Ectodermal cell (in vitro differentiated cells): ENCODE measurements at regions not wholly inside any gene's neighbourhood (a gene's known extent, or its start where the extent isn't known, plus 50 kb on each side); places are given as distances from the start of the nearest gene placed in this dataset.

ENCODE experiments used
- H3K27ac ChIP-seq: 2 replicates; pipeline ENCODE4 v1.7.0; 2013; ENCODE audit warnings: mild to moderate bottlenecking, low read depth, low read length; ENCODE audit not compliant: insufficient read depth, poor library complexity, severe bottlenecking
- H3K27me3 ChIP-seq: 2 replicates; pipeline ENCODE4 v1.7.0; 2013; ENCODE audit warnings: mild to moderate bottlenecking, low read length; ENCODE audit not compliant: insufficient read depth, control insufficient read depth, poor library complexity, severe bottlenecking
- H3K36me3 ChIP-seq: one replicate; pipeline ENCODE4 v1.7.0; 2013; ENCODE audit warnings: low read length; ENCODE audit not compliant: control insufficient read depth, insufficient read depth
- H3K4me1 ChIP-seq: one replicate; pipeline ENCODE4 v1.7.0; 2013; ENCODE audit warnings: low read length; ENCODE audit not compliant: control insufficient read depth, insufficient read depth
- H3K4me3 ChIP-seq: 2 replicates; pipeline ENCODE4 v1.7.0; 2013; ENCODE audit warnings: low read depth, low read length, control low read depth; ENCODE audit not compliant: insufficient read depth
- H3K9me3 ChIP-seq: 2 replicates; pipeline ENCODE4 v1.7.0; 2013; ENCODE audit warnings: mild to moderate bottlenecking, low read length, moderate library complexity; ENCODE audit not compliant: control insufficient read depth
- WGBS, 2 experiments: methylation state at CpG; one replicate each; pipeline ENCODE4 v1.1.7; 2013; ENCODE audit warnings: missing lambda C conversion rate in 2 of 2; 5-methylcytosine and 5-hydroxymethylcytosine counted together

DNA sequence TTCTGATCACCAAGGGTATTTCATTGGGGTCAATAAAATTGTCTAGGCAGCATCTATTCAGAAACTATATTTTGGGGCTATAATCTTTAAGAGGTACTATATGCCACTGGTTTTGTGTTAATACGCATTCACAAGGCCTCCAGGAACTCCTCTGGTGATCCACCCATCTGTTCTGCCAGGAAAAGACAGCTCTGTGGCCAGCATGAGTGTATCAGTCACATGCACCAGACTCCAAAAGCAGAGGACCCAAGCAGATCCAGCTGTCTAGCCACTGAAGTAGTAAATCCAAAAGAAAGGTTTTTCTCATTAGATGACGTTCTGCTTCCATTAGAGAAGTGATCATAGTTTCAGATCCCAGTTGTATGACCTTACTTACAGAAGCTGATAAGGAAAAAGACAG lies 199.6 kb upstream of the CELF2 start:
- Histone ChIP-seq H3K27ac (no peak overlapping the region), H3K27me3 (no peaks in the 10 kb centered on the region), H3K4me1 (no peaks in the 10 kb centered on the region), H3K36me3 (no peaks in the 10 kb centered on the region), H3K9me3 (no peaks in the 10 kb centered on the region), H3K4me3 (no peak overlapping the region)
- 92 to 97% methylated on average over 2 of the region's 2 CpGs for WGBS, 2 experiments

DNA sequence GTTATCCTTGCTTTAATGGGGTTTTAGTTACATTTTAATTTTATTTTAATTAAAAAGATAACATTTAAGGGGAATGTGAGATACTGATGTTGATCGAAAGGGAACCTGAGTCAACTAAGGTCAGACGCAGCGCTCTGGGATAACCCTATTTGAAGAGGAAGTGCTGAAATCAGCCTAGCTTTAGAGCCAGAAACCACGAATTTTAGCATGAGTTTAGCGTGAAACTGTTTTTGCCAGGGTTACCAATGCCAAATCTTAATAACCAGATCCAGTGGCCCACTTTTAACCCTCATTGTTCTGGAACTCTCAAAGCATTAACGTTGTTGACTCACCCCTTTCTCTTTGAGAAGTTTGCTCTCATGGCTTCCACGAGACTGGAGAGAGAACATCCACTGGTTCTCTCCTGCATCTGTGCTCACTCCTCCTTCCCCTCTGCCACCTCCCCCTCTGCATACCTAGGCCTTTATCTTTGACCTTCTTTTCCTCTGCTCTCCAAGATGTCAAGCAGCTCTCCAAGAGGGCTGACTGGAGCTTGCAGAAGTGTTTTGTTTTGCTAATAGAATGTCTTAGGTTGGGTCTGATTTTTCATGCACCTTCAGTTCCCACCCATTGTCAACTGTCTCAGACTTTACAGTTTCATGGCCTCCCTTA lies 198.3 kb upstream of the CELF2 start:
- Histone ChIP-seq H3K27ac (no peak overlapping the region), H3K36me3 (no peaks in the 10 kb centered on the region), H3K4me3 (no peak overlapping the region), H3K9me3 (no peaks in the 10 kb centered on the region), H3K4me1 (no peaks in the 10 kb centered on the region), H3K27me3 (no peaks in the 10 kb centered on the region)
- WGBS, 2 experiments: 91 to 93% methylated on average over 7 of the region's 7 CpGs

DNA sequence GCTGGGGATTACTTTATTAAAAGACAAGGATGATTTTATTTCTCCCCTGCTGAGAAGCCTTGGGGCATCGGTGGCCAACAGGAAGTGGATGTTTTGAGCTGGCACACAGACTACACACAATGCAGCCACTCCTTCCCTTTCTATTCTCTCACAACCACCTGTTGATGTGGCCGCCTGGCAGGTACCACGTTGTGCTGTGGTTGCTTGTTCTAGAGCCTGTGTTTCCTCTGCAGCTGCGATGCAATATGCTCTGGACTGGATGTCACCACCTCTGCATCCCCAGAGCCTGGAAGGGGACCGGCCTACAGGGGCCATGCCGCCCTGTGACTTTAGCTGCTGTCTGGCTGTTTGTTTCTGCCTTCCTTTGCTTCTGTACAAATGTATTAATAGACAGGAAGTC lies 195.7 kb upstream of the CELF2 start:
- no peaks in the 10 kb centered on the region for H3K36me3 ChIP-seq
- WGBS, 2 experiments: 93 to 96% methylated on average over 6 of the region's 6 CpGs
- no peak overlapping the region for H3K4me3 ChIP-seq
- no peaks in the 10 kb centered on the region for H3K9me3 ChIP-seq
- no peak overlapping the region for H3K27ac ChIP-seq
- no peaks in the 10 kb centered on the region for H3K27me3 ChIP-seq
- no peaks in the 10 kb centered on the region for H3K4me1 ChIP-seq

DNA sequence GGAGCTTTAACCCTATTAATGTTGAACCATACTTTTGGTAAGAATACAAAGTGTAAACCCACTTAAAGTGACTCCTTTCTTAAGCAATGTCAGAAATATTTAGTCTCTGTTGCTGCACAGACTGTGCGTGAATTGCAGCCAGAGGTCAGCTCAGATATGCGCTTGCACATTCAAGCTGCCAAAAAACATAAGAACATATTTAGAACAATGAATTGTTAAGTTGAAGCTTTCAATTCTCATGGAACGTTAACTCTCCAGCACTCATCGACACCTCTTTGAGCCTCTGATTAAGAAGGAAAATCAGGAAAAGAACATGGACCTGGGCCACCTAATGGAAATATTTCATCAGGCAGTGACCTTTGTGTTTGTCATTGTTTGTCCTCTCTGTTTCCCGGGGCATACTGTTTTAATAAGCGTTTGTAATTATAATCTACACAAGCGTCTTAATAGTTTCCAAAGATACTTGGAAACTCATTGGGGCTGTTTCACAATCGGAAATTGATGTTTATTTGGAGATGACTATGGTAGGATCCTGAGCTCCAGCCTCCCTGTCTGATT lies 193.0 kb upstream of the CELF2 start:
- Histone ChIP-seq H3K27me3 (no peaks in the 10 kb centered on the region), H3K36me3 (no peaks in the 10 kb centered on the region), H3K9me3 (no peaks in the 10 kb centered on the region), H3K4me1 (no peaks in the 10 kb centered on the region), H3K27ac (no peak overlapping the region), H3K4me3 (no peak overlapping the region)
- 94 to 97% methylated on average over 8 of the region's 8 CpGs for WGBS, 2 experiments

DNA sequence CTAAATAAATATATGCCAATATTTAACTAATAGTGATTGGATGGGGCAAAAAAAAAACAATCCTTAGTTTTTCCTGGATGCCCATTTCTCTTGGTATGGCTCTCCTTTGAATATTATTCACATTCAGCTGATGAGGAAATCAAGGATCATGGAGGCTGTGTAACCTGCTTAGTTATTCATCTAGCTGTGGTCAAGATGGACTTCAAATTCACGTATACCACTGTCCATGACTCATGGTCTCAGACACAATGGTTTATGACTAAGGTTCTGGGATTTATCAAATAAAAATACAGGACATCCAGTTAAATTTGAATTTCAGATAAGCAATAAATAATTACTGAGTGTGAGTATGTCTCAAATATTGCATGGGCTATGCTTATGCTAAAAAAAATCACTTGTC lies 191.5 kb upstream of the CELF2 start:
- 92 to 100% methylated on average over 1 of the region's 1 CpG for WGBS, 2 experiments
- Histone ChIP-seq H3K9me3 (no peaks in the 10 kb centered on the region), H3K27ac (no peak overlapping the region), H3K4me3 (no peak overlapping the region), H3K4me1 (no peaks in the 10 kb centered on the region), H3K27me3 (no peaks in the 10 kb centered on the region), H3K36me3 (no peaks in the 10 kb centered on the region)

DNA sequence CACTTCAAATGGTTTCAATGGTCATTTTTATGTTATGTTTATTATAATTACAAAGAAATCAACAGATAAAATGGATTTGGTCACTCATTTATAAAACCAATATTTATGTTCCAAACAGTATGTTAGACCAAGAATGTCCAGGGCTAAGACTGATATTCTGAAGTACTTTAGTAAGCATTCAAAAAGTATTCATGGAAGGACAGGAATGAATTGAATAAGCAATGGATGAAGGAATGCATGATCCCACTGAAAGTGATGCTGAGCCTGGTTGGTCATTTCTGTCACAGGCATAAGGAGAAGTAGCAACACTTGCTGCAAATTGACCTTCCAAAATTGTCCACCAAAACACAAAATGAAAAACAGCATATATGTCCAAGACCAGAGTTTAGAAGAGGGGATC lies 189.0 kb upstream of the CELF2 start:
- Histone ChIP-seq H3K4me3 (no peak overlapping the region), H3K36me3 (no peaks in the 10 kb centered on the region), H3K9me3 (no peaks in the 10 kb centered on the region), H3K27me3 (no peaks in the 10 kb centered on the region), H3K27ac (no peak overlapping the region), H3K4me1 (no peaks in the 10 kb centered on the region)

DNA sequence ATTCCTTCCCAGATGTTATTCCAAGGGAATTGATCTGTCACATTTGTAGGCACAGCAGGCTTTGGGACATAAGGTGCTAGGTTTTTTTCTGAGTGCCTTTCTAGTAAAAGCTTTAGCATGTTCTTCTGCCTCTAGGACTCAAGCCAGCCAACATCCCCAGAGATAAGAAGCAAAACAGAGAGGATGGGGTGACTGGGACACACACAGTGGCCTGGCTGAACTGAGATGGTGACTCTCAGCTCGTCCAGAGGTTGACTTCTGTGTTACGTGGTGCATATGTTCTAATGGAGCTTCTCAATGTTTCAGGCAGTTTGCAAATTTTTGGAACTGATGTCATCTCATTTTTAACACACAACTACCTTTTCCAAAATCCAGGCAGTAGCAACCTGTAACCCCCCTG lies 188.1 kb upstream of the CELF2 start:
- WGBS, 2 experiments: 90 to 95% methylated on average over 2 of the region's 2 CpGs
- no peak overlapping the region for H3K27ac ChIP-seq

DNA sequence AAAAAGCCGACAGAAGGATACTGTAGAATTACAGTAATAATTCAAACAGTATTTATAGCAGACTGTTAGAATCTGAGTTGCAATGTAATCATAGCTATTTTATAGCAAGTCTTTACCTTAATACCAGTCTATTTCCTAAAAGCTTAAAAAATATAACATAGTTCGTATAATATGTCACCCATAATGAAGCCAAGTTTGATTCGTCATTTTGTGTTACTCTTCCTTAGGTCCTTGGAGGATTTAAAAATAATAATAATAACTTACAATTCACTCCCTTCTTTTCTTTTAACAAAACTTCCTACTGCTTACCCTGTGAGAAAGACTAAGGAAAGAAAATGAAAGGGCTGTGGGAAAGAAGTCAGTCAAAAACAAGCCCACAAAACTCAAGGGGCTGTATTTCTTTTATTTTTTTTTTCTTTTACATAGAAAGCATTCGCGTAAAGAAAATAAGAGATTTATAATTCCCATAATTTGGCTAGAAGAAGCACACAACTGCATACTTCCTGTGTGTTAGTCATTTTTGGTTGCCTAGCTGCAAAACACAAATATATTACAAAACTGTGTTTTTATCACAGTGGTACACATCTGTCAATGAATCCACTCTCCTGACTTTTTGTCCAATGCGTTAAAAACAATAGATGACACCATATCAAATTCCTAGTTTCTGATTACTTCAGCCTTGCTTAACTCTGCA lies 187.2 kb upstream of the CELF2 start:
- Histone ChIP-seq H3K4me3 (no peak overlapping the region), H3K9me3 (no peaks in the 10 kb centered on the region), H3K27ac (no peak overlapping the region), H3K27me3 (no peaks in the 10 kb centered on the region), H3K36me3 (no peaks in the 10 kb centered on the region), H3K4me1 (no peaks in the 10 kb centered on the region)
- 86 to 99% methylated on average over 3 to 5 of the region's 6 CpGs for WGBS, 2 experiments

More for the DNA sequence above, 188.1 kb upstream of the CELF2 start:
- no peaks in the 10 kb centered on the region for H3K9me3 ChIP-seq
- no peaks in the 10 kb centered on the region for H3K4me1 ChIP-seq
- H3K4me3 ChIP-seq: no peak overlapping the region
- H3K27me3 ChIP-seq: no peaks in the 10 kb centered on the region
- H3K36me3 ChIP-seq: no peaks in the 10 kb centered on the region

DNA sequence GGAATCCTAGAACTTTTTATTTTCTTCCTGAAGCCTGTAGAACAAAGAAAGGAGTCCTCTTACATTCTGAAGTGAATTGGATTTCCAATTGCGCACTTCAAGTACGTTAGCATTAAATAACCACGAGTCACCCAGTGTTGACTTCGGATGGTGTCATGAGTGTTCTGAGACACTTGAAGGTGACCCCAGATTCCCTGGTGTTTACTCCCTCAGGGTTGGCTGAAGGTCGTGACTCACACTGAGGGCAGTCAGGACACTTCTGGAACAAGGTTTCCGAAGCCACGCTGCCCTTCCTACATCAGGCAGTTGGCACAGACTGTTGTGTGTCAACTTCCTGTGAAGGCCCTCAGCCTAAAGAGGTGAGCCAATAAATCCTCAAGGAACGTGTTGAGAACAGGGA lies 186.6 kb upstream of the CELF2 start:
- Histone ChIP-seq H3K4me3 (no peak overlapping the region), H3K36me3 (no peaks in the 10 kb centered on the region), H3K4me1 (no peaks in the 10 kb centered on the region), H3K27ac (no peak overlapping the region), H3K9me3 (no peaks in the 10 kb centered on the region), H3K27me3 (no peaks in the 10 kb centered on the region)
- 94% methylated on average over 8 of the region's 8 CpGs for WGBS, 2 experiments

DNA sequence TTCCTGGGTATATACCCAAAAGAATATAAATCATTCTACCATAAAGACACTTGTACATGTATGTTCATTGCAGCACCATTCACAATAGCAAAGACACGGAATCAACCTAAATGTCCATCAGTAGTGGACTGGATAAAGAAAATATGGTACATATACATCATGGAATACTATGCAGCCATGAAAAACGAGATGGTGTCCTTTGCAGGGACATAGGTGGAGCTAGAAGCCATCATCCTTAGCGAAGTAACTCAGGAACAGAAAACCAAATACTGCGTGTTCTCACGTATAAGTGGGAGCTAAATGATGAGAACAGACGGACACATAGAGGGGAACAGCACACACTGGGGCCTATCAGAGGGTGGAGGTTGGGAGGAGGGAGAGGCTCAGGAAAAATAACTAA lies 183.7 kb upstream of the CELF2 start:
- Histone ChIP-seq H3K27me3 (no peaks in the 10 kb centered on the region), H3K4me1 (no peaks in the 10 kb centered on the region), H3K4me3 (no peak overlapping the region), H3K27ac (no peak overlapping the region), H3K36me3 (no peaks in the 10 kb centered on the region), H3K9me3 (no peaks in the 10 kb centered on the region)
- WGBS, 2 experiments: 93 to 94% methylated on average over 6 of the region's 6 CpGs
